GM12878 (cell line): ENCODE measurements at regions not wholly inside any gene's neighbourhood (a gene's known extent, or its start where the extent isn't known, plus 50 kb on each side); places are given as distances from the start of the nearest gene placed in this dataset.

Source experiments
- ATAC-seq: fragments of 200-7000 bp; cut with Tn5 transposase; 3 replicates; pipeline ENCODE4 v1.9.1; 2020; ENCODE audit warnings: mild to moderate bottlenecking, moderate library complexity
- BruUV-seq: library from RNA; stranded (reverse); fragments of 400-500 nt; replicated peaks from 2 replicates; lab custom pipeline; 2021; lab: Mats Ljungman, UMichigan
- CTCF ChIA-PET: fragments of 300-600 bp; sonication (Branson Sonifier 250); formaldehyde crosslinking; extraction: SDS; loops from one replicate; lab custom pipeline; 2021; ENCODE audit warnings: inconsistent platforms; lab: Yijun Ruan, JAX
- POLR2A ChIA-PET: fragments of 350-600 bp; formaldehyde crosslinking; extraction: SDS; loops from one replicate; lab custom pipeline; 2021; ENCODE audit warnings: inconsistent platforms; lab: Charles Lee
- RAD21 ChIA-PET: fragments of 300-600 bp; sonication (Branson Sonifier 250); formaldehyde crosslinking; loops from one replicate; lab custom pipeline; 2023; ENCODE audit warnings: antibody characterized with exemption; ENCODE audit not compliant: unreplicated experiment; lab: Charles Lee
- SMC1A ChIA-PET: fragments of 300-600 bp; sonication (Branson Sonifier 250); formaldehyde crosslinking; loops from one replicate; lab custom pipeline; 2023; ENCODE audit not compliant: unreplicated experiment, uncharacterized antibody; lab: Charles Lee
- DNase-seq: peaks from one replicate; pipeline ENCODE4 v3.0.0-alpha.2; 2011; ENCODE audit warnings: low read depth, low spot score
- FAIRE-seq: peaks from 3 replicates; lab custom pipeline; 2011; peaks lifted over from hg19 to GRCh38; lab: Jason Lieb, UNC
- H2AFZ ChIP-seq: 2 replicates; pipeline ENCODE4 v1.6.0; 2011; ENCODE audit warnings: low read depth, low read length, control low read depth; ENCODE audit not compliant: control insufficient read depth
- H3K27ac ChIP-seq: 2 replicates; pipeline ENCODE4 v1.5.1; 2011; ENCODE audit warnings: control low read depth; ENCODE audit not compliant: control insufficient read depth, insufficient read depth
- H3K27me3 ChIP-seq, 2 experiments: replicated peaks in 1 of 2; 2 replicates each; pipeline versions ENCODE4 v1.6.0 to v1.6.1; 2011; ENCODE audit warnings: low read length in 1 of 2; ENCODE audit not compliant: control insufficient read depth in 2 of 2, insufficient read depth in 2 of 2
- H3K36me3 ChIP-seq, 2 experiments: 2 replicates each; pipeline ENCODE4 v1.5.1; 2011; ENCODE audit warnings: low read length in 1 of 2; ENCODE audit not compliant: control insufficient read depth in 2 of 2, insufficient read depth in 2 of 2
- H3K4me1 ChIP-seq: 2 replicates; pipeline ENCODE4 v1.6.1; 2011; ENCODE audit warnings: mild to moderate bottlenecking, low read length, moderate library complexity, mixed read lengths; ENCODE audit not compliant: control insufficient read depth, insufficient read depth
- H3K4me2 ChIP-seq: 2 replicates; pipeline ENCODE4 v1.6.0; 2011; ENCODE audit warnings: control low read depth; ENCODE audit not compliant: control insufficient read depth, insufficient read depth
- H3K4me3 ChIP-seq: fragments of 200-600 bp; sonication (generic); 2 replicates; pipeline ENCODE4 v1.5.1; 2016
- H3K79me2 ChIP-seq: 2 replicates; pipeline ENCODE4 v1.6.0; 2011; ENCODE audit warnings: low read length; ENCODE audit not compliant: control insufficient read depth, insufficient read depth
- H3K9ac ChIP-seq: 2 replicates; pipeline ENCODE4 v1.8.0; 2011; ENCODE audit warnings: low read length, control low read depth, mixed read lengths; ENCODE audit not compliant: control insufficient read depth, insufficient read depth
- H3K9me3 ChIP-seq: replicated peaks from 3 replicates; pipeline ENCODE4 v1.5.1; 2011; ENCODE audit warnings: mild to moderate bottlenecking, low read length; ENCODE audit not compliant: control insufficient read depth, insufficient read depth
- H4K20me1 ChIP-seq: 2 replicates; pipeline ENCODE4 v1.6.0; 2011; ENCODE audit not compliant: control insufficient read depth, insufficient read depth
- NFYA ChIP-seq: IDR thresholded peaks from 2 replicates; pipeline ENCODE4 v1.6.1; 2011; ENCODE audit warnings: low read depth, mild to moderate bottlenecking, low read length, improper control_type of control experiment, borderline replicate concordance
- STAT3 ChIP-seq: IDR thresholded peaks from 2 replicates; pipeline ENCODE4 v1.6.1; 2011; ENCODE audit warnings: low read depth, low read length, improper control_type of control experiment
- SUPT20H ChIP-seq: IDR thresholded peaks from 2 replicates; pipeline ENCODE4 v1.6.1; 2011; ENCODE audit warnings: low read depth, mild to moderate bottlenecking, low read length, moderate library complexity, borderline replicate concordance; ENCODE audit not compliant: control insufficient read depth
- WGBS: methylation state at CpG from one replicate; pipeline ENCODE4 v1.1.6; 2016; ENCODE audit warnings: low lambda C conversion rate; ENCODE audit not compliant: insufficient replicate concordance, insufficient coverage; ENCODE audit errors: missing lambda C conversion rate; 5-methylcytosine and 5-hydroxymethylcytosine counted together
- in situ Hi-C: fragments of 300-500 bp; cut with MboI; formaldehyde crosslinking; loops from 9 replicates; pipeline ENCODE4 v1.14.3; 2018; ENCODE audit warnings: mixed read lengths
- intact Hi-C: fragments of 100-400 bp; cut with micrococcal nuclease; formaldehyde crosslinking; loops from one replicate; pipeline ENCODE4 v1.14.2; 2022; ENCODE audit not compliant: unreplicated experiment
- TF ChIP-seq, protein P1 (sequence below): fragments of 450-650 bp; IDR thresholded peaks from 2 replicates; pipeline ENCODE4 v1.6.1; 2017; ENCODE audit warnings: mild to moderate bottlenecking, moderate library complexity

DNA sequence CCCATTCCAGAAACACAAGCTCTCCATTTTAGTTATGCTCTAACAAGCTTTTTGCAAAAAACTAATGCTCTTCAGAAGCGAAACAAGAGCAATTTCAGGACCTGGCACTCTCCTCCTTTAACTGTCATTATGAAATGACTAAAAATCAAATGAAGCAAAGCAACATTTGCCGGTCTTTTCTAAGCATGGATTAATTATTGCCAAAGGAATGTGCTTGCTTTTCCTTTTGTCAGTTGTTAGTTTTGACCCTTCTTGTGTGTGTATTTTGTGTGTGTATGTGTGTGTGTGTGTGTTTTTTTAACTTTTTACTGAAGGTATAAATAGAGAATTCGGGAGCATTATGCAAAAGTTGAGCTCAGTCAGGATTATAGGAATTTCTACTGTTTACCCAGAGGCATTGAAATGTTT lies 509.1 kb downstream of the TUSC7 start:
- Histone ChIP-seq H3K27ac (no peak overlapping the region), H3K9me3 (no peaks in the 10 kb centered on the region), H3K27me3 (no peaks in the 10 kb centered on the region; a peak in 1 of 4 replicates), H3K4me3 (no peak overlapping the region), H3K79me2 (no peaks in the 10 kb centered on the region), H3K36me3 (no peaks in the 10 kb centered on the region), H3K4me1 (no peaks in the 10 kb centered on the region), H3K9ac (no peak overlapping the region), H4K20me1 (no peaks in the 10 kb centered on the region), H2AFZ (no peak overlapping the region), H3K4me2 (no peak overlapping the region)
- intact Hi-C loops, result no loop called here
- RAD21 ChIA-PET, result no interaction called here
- CTCF ChIA-PET, result interaction anchor here (1.0 kb wide), 1 partner anchor 54 kb away, joined by 3 read pairs; no protein-coding TSS in a partner anchor
- WGBS, result 30% methylated on average over 3 of the region's 3 CpGs
- TF ChIP-seq, protein P1, sequence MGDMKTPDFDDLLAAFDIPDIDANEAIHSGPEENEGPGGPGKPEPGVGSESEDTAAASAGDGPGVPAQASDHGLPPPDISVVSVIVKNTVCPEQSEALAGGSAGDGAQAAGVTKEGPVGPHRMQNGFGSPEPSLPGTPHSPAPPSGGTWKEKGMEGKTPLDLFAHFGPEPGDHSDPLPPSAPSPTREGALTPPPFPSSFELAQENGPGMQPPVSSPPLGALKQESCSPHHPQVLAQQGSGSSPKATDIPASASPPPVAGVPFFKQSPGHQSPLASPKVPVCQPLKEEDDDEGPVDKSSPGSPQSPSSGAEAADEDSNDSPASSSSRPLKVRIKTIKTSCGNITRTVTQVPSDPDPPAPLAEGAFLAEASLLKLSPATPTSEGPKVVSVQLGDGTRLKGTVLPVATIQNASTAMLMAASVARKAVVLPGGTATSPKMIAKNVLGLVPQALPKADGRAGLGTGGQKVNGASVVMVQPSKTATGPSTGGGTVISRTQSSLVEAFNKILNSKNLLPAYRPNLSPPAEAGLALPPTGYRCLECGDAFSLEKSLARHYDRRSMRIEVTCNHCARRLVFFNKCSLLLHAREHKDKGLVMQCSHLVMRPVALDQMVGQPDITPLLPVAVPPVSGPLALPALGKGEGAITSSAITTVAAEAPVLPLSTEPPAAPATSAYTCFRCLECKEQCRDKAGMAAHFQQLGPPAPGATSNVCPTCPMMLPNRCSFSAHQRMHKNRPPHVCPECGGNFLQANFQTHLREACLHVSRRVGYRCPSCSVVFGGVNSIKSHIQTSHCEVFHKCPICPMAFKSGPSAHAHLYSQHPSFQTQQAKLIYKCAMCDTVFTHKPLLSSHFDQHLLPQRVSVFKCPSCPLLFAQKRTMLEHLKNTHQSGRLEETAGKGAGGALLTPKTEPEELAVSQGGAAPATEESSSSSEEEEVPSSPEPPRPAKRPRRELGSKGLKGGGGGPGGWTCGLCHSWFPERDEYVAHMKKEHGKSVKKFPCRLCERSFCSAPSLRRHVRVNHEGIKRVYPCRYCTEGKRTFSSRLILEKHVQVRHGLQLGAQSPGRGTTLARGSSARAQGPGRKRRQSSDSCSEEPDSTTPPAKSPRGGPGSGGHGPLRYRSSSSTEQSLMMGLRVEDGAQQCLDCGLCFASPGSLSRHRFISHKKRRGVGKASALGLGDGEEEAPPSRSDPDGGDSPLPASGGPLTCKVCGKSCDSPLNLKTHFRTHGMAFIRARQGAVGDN, result no peak
- no peak for TF ChIP-seq SUPT20H
- no peak for TF ChIP-seq NFYA
- no peak for TF ChIP-seq STAT3
- SMC1A ChIA-PET, result no interaction called here
- FAIRE-seq, result no peak
- ATAC-seq, result no peak
- in situ Hi-C loops, result no loop called here
- no TSS peak for BruUV-seq
- POLR2A ChIA-PET, result no interaction called here
- no peak for DNase-seq
